ENCODE measurements at regions not wholly inside any gene's neighbourhood (a gene's known extent, or its start where the extent isn't known, plus 50 kb on each side); places are given as distances from the start of the nearest gene placed in this dataset.

DNA sequence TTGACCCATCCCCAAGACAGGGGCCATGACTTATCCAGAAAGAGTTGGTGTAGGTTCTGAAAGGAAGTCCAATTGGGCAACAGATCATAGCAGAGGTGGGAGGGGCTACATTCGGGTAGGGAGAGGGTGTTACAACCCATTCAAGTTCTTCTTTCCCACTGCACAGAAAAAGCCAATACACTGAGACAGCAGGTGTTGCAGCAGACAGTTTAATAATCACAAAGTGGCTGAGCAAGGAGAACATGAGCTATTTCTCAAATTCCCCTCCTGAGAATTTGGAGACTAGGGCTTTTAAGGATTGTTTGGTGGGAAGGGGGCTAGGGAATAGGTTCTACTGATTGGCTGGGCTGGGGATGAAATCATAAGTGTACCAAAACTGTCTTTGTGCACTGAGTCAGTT lies 328.4 kb upstream of the POU3F1 start:
- DNase-seq, result no peak

- DNase-seq, result no peak
Observed at GRCh38 chr1:38371505-38371844, 324.9 kb upstream of the POU3F1 start.

GRCh38 chr1:38370716-38371504 lies 324.3 kb upstream of the POU3F1 start:
- no peak for DNase-seq

GRCh38 chr1:38365242-38365641 lies 318.6 kb upstream of the POU3F1 start:
- DNase-seq, result no peak

DNA sequence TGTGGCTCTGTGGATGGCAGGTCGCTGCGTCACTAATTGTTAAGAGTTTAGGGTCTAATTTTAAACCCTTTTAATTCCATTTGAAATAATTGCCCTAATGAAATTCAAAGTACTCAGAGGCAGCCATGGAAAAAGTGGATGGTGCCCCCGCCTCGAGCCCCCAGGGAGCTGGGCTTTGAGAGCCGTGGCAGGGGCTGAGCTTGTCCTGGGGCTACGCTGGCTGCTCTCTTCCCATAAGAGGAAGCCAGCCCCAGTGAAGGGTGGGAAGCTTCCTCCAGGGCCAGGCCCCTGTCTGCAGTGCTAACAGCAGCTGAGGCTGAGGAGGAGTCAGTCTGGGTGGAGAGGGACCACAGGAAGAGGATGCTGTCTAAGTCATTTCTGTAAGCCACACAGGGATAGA lies 315.0 kb upstream of the POU3F1 start:
- no peak for DNase-seq

DNA sequence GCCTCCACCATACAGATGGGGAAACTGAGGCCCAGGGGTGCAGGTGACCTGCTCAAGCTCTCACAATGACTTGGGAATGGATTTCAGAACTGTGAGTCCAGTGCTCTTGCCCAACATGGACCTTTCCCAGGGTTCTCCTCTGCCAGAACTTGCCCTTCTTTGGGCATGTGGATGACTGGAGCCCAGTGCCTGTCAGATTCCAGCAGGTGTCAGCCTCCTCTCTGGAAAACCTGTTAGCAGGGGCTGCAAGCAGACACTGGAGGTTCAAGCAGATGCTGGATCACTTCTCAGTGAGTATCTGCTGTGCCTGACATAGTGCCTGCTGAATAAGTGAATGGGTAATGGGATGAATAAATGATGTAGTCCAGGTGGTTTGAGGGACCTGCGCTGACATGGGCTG lies 314.2 kb upstream of the POU3F1 start:
- DNase-seq, result no peak

GRCh38 chr1:38353956-38354355 lies 307.4 kb upstream of the POU3F1 start:
- no peak for DNase-seq

- no peak for DNase-seq
Observed at GRCh38 chr1:38352869-38353268, 306.3 kb upstream of the POU3F1 start.

DNA sequence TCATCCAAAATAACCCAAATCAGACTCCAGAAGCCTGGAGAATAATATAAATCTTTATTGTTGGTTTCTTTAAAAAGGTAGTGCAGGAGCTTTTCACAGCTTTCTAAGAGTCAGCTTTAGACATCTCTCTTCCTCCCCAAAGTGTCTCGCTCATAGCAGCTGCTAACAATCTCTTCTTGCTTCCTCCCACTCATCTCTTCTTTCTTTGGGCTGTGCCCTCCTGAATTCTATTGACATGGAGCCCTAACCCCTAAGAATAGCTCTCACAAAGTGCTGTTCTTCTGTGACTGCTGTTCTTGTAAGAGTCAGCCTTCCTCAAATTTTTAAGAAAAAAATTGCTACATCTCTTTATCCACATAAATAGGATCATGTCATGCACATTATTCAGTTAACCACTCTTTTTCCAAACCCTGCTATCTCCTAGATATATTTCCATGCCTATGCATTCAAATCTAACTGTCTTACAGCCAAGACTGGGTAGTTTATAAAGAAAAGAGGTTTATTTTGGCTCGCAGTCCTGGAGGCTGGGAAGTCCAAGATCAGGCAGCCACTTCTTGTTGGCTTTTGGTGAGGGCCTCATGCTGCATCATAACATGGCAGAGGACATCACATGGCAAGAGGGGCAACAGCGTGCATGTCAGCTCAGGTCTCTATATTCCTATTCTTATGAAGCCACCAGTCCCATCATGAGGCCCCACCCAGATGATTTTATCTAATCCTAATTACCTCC lies 301.0 kb upstream of the POU3F1 start:
- no peak for DNase-seq

- no peak for DNase-seq
Observed at GRCh38 chr1:38344716-38345115, 298.1 kb upstream of the POU3F1 start.

- DNase-seq, result no peak
Observed at GRCh38 chr1:38341694-38342093, 295.1 kb upstream of the POU3F1 start.

DNA sequence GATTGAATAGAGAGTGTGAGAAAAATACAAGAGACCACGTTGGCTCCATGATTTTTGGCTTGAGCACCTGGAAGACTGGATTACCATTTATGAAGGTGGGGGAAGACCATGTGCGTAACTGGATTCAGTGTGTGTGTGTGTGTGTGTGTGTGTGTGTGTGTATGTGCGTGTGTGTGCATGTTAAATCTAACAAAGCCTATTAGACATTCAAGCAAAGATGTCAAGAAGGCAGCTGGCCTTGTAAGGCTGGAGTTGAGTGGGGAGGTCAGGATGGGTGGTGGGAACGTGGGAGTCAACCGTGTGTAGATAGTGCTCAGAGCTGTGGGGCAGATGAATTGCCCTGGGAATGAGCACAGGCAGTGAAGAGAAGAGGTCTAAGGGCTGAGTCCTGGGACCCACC lies 293.8 kb upstream of the POU3F1 start:
- no peak for DNase-seq

- no peak for DNase-seq
Observed at GRCh38 chr1:38337711-38338110, 291.1 kb upstream of the POU3F1 start.

GRCh38 chr1:38336961-38337360 lies 290.4 kb upstream of the POU3F1 start:
- no peak for DNase-seq

DNA sequence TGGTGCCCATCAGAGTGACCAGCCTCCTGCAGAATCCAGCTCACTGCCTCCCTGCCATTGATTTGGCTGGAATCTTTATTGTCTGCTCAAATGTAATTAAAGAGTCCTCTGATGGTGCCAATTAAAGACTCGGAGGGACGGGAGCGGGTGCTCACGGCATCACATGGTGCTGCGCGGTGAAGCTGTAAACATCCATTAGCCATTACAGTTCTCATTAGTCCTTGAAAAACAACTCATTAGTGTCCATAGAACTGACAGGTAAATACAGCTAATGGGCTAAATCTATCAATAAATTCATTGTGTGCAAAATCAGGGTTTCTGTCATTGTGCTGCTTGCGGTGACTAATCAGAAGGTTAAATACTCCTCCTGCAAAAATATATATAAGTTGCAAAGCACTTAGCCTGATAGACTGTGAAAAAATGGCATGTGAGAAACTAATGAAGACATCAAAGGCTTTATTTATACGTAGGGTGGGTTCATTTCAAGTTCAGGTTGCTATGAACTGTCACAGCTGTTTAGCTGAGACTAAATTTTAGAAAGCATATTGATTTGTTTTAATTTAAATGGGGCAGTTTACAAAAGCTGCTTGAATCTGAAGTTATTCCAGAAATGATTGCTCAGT lies 289.8 kb upstream of the POU3F1 start:
- DNase-seq, result no peak

DNA sequence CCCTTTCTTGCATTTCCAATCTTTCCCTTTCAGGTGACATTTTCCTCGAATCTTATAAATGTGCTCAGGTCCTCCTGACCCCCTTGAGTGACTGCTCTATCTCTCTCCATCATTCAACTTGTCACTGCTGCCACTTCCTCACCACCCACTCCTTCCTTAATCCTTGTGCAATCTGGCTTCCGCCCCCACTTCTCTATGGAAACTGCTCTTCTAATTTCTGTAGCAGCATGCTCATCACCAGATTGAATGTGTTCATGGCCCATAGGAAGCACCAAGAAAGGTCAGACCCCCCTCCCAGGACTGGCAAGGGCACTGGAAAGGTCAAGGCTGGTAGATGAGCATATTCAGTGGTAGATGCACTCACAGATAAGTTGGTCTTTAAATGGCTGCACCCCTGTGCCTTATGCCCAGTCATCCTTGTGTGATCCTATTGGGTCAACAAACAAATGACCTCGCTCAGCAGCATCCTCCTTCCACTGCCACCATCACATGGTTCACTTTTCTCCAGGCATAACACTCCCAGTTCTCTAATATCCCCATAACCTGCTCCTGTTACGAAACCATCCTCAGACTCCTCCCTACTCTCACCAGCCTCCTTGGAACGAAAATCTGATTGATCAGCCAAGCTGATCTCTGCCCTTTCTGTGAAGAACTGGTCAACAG lies 288.5 kb upstream of the POU3F1 start:
- no peak for DNase-seq

GRCh38 chr1:38332649-38333310 lies 286.2 kb upstream of the POU3F1 start:
- DNase-seq, result no peak

DNA sequence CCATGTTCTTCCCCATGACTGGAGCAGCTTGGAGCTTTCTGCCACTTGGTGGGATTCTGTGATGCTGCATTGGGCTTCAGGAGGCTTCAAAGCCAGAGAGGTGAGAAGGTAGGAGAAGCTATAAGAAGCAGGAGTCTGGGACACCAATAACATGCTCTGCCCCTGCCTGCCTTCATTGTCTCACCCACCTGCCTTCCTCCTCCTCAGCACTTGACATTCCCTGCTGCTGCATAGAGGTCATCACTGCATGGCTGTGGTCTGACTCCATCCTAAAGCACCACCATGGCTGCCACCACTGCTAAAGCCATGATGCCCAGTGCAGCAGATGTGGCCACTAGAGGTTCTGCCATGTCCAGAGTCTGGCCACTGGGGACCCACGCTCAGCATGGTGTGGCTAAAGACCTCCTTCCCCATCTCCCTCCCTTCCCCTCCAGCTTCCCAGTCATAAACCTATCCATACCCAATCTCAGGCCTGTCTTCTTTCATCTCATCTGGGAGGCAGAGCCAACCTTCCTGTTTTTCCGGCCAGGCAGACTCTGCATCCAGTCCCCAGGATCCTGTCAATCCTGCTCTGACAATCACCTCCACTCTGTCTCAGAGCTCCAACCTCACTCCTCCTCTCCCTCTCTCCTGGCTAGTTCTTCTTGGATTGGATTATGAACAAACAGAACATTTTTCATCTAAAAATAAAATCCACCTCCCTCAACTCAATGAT lies 285.1 kb upstream of the POU3F1 start:
- no peak for DNase-seq

GRCh38 chr1:38330799-38331198 lies 284.2 kb upstream of the POU3F1 start:
- DNase-seq, result no peak

- no peak for DNase-seq
Observed at GRCh38 chr1:38329644-38330043, 283.1 kb upstream of the POU3F1 start.

DNA sequence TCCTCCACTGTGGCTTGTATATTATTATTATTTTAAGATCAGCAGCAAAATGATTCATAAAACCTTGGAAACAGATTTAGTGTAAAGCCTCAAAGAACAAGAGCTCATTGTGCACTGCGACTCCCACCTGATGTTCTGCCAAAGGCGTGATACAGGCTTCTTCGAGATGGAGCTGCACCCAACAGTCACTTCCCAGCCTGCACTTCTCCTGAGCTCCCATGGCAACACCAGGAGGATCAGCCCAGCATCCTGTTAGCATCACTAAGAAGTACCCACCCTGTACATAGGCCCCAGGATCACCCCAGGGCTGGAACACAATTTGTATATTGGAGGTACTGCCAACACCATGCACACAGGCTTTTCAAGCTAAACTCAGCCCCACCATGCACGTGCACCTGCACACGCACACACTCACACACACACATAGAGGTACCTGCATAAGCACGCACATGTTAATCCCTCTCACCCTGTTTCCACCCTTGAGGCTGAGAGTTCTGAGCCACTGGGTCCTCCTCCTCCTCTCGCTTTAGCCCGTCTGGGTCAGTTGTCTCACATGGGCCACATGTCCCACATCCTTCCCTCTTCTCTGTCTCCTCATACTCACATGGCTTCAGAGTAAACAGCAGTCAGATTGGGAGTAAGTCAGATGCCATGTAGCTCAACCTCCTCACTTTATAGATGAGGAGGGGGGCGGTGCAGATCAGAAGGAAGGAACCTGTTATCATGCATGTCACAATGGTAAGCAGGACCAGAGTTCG lies 281.9 kb upstream of the POU3F1 start:
- no peak for DNase-seq

DNA sequence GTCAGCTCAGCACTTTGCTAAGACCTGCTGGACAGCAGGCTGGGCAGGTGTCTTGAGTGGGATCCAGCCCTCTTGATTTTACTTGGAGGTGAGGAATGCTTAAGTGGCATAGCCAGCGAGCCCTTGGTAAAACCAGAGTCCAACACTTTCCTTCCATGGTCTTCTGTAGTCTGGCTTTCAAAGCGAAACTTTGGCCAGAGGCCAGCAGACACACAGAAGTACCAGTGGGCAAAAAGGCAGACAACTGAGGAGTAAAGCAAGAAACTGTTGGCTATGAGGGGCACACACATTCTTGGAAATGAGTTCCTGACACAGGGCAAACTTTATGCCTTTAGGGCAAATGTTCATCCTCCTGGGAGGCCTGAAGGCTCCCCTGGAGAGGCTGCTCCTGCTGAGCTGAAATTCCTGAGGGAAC lies 281.0 kb upstream of the POU3F1 start:
- no peak for DNase-seq
